CD4-positive, CD25-positive, alpha-beta regulatory T cell (primary cell): ENCODE measurements at regions not wholly inside any gene's neighbourhood (a gene's known extent, or its start where the extent isn't known, plus 50 kb on each side); places are given as distances from the start of the nearest gene placed in this dataset.
A peak's percentile ranks its signal among the peaks of the same experiment; 100 is the strongest.
"Not testable (repeated sequence)": the region's sequence is repeated elsewhere in the genome, so short reads cannot be mapped to it uniquely, and the experiment has no call there.

ENCODE experiments used
- ATAC-seq, 2 donors: fragments of 150-1000 bp; cut with Tn5 transposase; one replicate each; pipeline ENCODE4 v1.10.0; 2021; ENCODE audit warnings: low read depth in 2 of 2, moderate number of reproducible peaks in 2 of 2, moderate library complexity in 1 of 2
- DNase-seq, 3 donors: peaks; one replicate each; pipeline versions ENCODE4 v3.0.0 to v3.0.0-alpha.2; 2012 to 2022; ENCODE audit warnings: mixed read lengths in 1 of 3
- H3K27ac ChIP-seq: one replicate; pipeline ENCODE4 v1.7.0; 2013; ENCODE audit warnings: mild to moderate bottlenecking, low read length; ENCODE audit not compliant: insufficient read depth, poor library complexity, severe bottlenecking
- H3K27me3 ChIP-seq: one replicate; pipeline ENCODE4 v1.7.0; 2013; ENCODE audit warnings: low read length; ENCODE audit not compliant: control insufficient read depth, insufficient read depth
- H3K36me3 ChIP-seq: one replicate; pipeline ENCODE4 v1.7.0; 2013; ENCODE audit warnings: mild to moderate bottlenecking, low read length, moderate library complexity; ENCODE audit not compliant: control insufficient read depth, insufficient read depth
- H3K4me1 ChIP-seq: 2 replicates; pipeline ENCODE4 v1.7.0; 2013; ENCODE audit warnings: mild to moderate bottlenecking, low read length; ENCODE audit not compliant: insufficient read depth, control insufficient read depth, poor library complexity, severe bottlenecking
- H3K4me3 ChIP-seq: one replicate; pipeline ENCODE4 v1.7.0; 2013; ENCODE audit warnings: low read depth, mild to moderate bottlenecking, low read length, moderate library complexity
- H3K9me3 ChIP-seq, 2 experiments: 1 replicate in 1 of 2; 2 replicates in 1 of 2; pipeline ENCODE4 v1.7.0; 2013; ENCODE audit warnings: low read length in 2 of 2, mild to moderate bottlenecking in 1 of 2, moderate library complexity in 1 of 2; ENCODE audit not compliant: control insufficient read depth in 2 of 2
- H3K27ac Mint-ChIP-seq, 3 donors: one replicate each; pipeline ENCODE4 v1.8.0; 2020 to 2022; ENCODE audit warnings: mild to moderate bottlenecking in 3 of 3, mixed read lengths in 3 of 3, moderate library complexity in 2 of 3
- H3K27me3 Mint-ChIP-seq: one replicate; pipeline ENCODE4 v1.8.0; 2022; ENCODE audit warnings: mild to moderate bottlenecking, mixed read lengths
- H3K36me3 Mint-ChIP-seq: one replicate; pipeline ENCODE4 v1.8.0; 2020; ENCODE audit warnings: mixed read lengths
- H3K4me1 Mint-ChIP-seq, 4 donors: one replicate each; pipeline ENCODE4 v1.8.0; 2020 to 2022; ENCODE audit warnings: mixed read lengths in 4 of 4, mild to moderate bottlenecking in 1 of 4
- H3K4me3 Mint-ChIP-seq, 4 donors: one replicate each; pipeline ENCODE4 v1.8.0; 2020 to 2022; ENCODE audit warnings: mild to moderate bottlenecking in 4 of 4, mixed read lengths in 4 of 4, moderate library complexity in 3 of 4
- H3K9me3 Mint-ChIP-seq, 7 donors: one replicate each; pipeline ENCODE4 v1.8.0; 2020 to 2022; ENCODE audit warnings: mixed read lengths in 7 of 7, mild to moderate bottlenecking in 3 of 7, moderate library complexity in 2 of 7

DNA sequence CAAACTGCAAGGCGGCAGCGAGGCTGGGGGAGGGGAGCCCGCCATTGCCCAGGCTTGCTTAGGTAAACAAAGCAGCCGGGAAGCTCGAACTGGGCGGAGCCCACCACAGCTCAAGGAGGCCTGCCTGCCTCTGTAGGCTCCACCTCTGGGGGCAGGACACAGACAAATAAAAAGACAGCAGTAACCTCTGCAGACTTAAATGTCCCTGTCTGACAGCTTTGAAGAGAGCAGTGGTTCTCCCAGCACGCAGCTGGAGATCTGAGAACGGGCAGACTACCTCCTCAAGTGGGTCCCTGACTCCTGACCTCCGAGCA lies 375.1 kb upstream of the NPVF start:
- H3K27me3 Mint-ChIP-seq, H3K27ac Mint-ChIP-seq: not testable (repeated sequence)

DNA sequence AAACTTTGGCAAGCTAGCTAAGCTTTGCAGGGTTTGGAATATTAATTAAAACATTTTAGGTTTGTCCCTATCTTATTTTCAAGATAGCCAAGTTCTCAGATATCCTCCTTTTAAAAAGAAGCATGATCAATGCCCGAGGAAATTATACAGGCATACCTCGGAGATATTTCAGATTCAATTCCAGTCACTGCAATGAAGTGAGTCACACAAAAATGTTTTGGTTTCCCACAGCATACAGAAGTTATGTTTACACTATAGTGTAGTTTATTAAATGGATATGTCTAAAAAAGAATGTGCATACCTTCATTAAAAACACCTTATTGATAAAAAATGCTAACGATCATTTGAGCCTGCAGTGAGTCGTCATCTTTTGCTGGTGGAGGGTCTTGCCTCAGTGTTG lies 382.9 kb upstream of the NPVF start:
- H3K27me3 ChIP-seq, result peaks cover 2% of the 10 kb centered on the region
- peak overlapping the region in 1 of 3 donors; percentile 26 for H3K27ac Mint-ChIP-seq

More for the DNA sequence above, 375.1 kb upstream of the NPVF start:
- H3K4me1 Mint-ChIP-seq, H3K9me3 ChIP-seq, H3K4me1 ChIP-seq, H3K36me3 Mint-ChIP-seq, DNase-seq, ATAC-seq, H3K36me3 ChIP-seq, H3K27me3 ChIP-seq, H3K4me3 ChIP-seq, H3K27ac ChIP-seq, H3K9me3 Mint-ChIP-seq: not testable (repeated sequence)
- H3K4me3 Mint-ChIP-seq, result peak overlapping the region in 2 of 4 donors; percentile 35 to 66

DNA sequence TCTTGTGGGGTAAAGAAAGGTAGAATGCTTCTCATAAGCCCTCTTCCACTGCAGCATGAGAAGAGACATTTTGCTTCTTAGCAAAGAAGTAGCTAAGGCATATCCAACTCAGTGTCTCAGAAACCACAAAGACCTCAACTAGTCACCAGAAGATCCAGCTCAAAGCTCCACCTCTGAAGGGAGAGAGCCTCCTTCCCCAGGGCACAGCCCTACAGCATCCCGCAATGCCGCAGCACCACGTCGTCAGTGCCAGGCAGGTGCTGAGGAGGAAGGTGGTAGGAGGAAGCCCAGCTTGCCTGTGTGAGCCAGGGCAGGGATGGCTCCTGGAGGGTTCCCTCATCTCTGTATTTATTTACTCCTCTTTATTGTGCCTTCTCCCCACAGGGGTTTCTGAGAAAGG lies 385.6 kb upstream of the NPVF start:
- peaks cover 0 to 6% (median 2%) of the 10 kb centered on the region in 7 donors for H3K9me3 Mint-ChIP-seq
- Histone ChIP-seq H3K4me1 (no peaks in the 10 kb centered on the region), H3K27ac (no peak overlapping the region), H3K36me3 (no peaks in the 10 kb centered on the region), H3K27me3 (peaks cover 2% of the 10 kb centered on the region), H3K4me3 (no peak overlapping the region), H3K9me3 (no peaks in the 10 kb centered on the region)
- H3K4me1 Mint-ChIP-seq, result no peaks in the 10 kb centered on the region
- H3K36me3 Mint-ChIP-seq, result no peaks in the 10 kb centered on the region
- no peak overlapping the region for H3K4me3 Mint-ChIP-seq
- DNase-seq, result no peak
- no peak overlapping the region for H3K27ac Mint-ChIP-seq
- H3K27me3 Mint-ChIP-seq, result peaks cover 23% of the 10 kb centered on the region
- no peak for ATAC-seq

More for the DNA sequence above, 382.9 kb upstream of the NPVF start:
- no peak overlapping the region for H3K27ac ChIP-seq
- peaks cover 23% of the 10 kb centered on the region for H3K27me3 Mint-ChIP-seq
- no peaks in the 10 kb centered on the region for H3K36me3 ChIP-seq
- ATAC-seq (no peak), DNase-seq (no peak)
- H3K4me3 Mint-ChIP-seq, result no peak overlapping the region
- H3K4me1 ChIP-seq, result no peaks in the 10 kb centered on the region
- no peaks in the 10 kb centered on the region for H3K9me3 ChIP-seq
- no peaks in the 10 kb centered on the region for H3K4me1 Mint-ChIP-seq
- no peaks in the 10 kb centered on the region for H3K36me3 Mint-ChIP-seq
- no peak overlapping the region for H3K4me3 ChIP-seq
- H3K9me3 Mint-ChIP-seq, result peaks cover 0 to 6% (median 2%) of the 10 kb centered on the region in 7 donors

DNA sequence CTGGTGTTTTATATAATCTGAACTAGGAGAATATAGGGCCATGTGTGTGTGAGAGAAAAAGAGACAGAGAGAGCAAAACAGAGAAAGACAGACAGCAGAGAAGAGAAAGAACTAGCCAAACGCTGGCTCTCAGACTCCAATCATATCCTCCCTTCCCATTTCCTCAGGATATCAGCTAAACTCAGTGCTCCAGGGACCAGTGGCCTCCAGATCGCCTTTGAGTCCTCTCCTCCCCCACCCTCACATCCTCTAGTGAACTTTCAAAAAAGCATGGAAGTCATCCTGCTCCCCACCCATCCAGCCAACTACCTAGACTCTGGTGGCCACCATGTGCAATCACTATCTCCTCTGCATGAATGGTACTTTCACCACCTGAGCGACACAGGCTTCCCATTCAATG lies 386.1 kb upstream of the NPVF start:
- Histone ChIP-seq H3K27ac (no peak overlapping the region), H3K27me3 (peaks cover 2% of the 10 kb centered on the region), H3K4me3 (no peak overlapping the region), H3K4me1 (no peaks in the 10 kb centered on the region), H3K36me3 (no peaks in the 10 kb centered on the region), H3K9me3 (no peaks in the 10 kb centered on the region)
- no peak for ATAC-seq
- Mint-ChIP-seq H3K4me3 (no peak overlapping the region), H3K27me3 (peaks cover 23% of the 10 kb centered on the region), H3K4me1 (peaks cover 0 to 5% (median under 1%) of the 10 kb centered on the region in 4 donors), H3K36me3 (no peaks in the 10 kb centered on the region), H3K27ac (no peak overlapping the region), H3K9me3 (peaks cover 0 to 6% (median 2%) of the 10 kb centered on the region in 7 donors)
- no peak for DNase-seq

DNA sequence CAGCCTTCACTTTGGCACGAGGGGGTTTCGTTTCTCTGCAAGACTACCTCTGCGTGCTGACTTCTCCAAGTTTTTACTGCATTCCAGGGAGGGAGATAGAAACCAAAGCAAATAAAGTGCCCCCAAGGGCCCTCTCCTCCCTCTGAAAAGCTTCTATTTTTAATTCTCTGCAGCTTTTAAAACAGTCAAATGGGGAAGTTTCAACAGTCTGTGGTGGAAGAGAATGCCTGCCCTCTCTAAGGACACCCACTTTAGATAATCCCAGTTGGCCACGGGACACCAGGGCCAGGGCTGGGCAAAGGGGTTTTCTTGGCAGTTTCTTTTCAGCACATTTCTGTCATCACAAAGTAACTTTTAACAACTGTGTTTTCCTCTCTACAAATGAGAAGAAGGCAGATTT lies 386.7 kb upstream of the NPVF start:
- H3K36me3 Mint-ChIP-seq, result no peaks in the 10 kb centered on the region
- H3K4me1 Mint-ChIP-seq, result peaks cover 0 to 6% (median 3%) of the 10 kb centered on the region in 4 donors
- Histone ChIP-seq H3K27ac (no peak overlapping the region), H3K4me3 (no peak overlapping the region), H3K4me1 (no peaks in the 10 kb centered on the region), H3K36me3 (no peaks in the 10 kb centered on the region), H3K27me3 (peaks cover 2% of the 10 kb centered on the region), H3K9me3 (no peaks in the 10 kb centered on the region)
- H3K27ac Mint-ChIP-seq, result no peak overlapping the region
- H3K4me3 Mint-ChIP-seq, result no peak overlapping the region
- no peak for DNase-seq
- peaks cover 0 to 6% (median 4%) of the 10 kb centered on the region in 7 donors for H3K9me3 Mint-ChIP-seq
- no peak for ATAC-seq
- H3K27me3 Mint-ChIP-seq, result peaks cover 21% of the 10 kb centered on the region

DNA sequence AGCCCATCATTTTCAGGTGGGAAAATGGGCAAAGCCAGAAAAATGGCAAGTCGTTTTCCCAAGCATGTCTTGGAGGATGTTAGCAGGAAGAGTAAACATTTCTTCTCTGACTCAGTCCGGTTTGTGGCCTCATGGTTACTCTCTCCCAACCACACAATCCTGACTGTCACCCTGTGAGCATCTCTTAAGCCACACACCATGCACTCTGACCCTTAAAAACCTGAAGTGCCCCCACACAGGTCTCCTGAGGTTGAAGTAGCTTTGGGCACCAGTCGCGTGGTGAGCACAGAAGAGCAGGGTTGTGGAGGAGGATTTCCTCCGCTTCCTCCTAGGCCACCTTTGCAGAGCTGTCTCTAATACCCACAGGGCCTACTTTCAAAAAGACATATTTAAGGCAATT lies 387.3 kb upstream of the NPVF start:
- Mint-ChIP-seq H3K4me1 (peaks cover 0 to 11% (median 7%) of the 10 kb centered on the region in 4 donors), H3K27ac (no peak overlapping the region), H3K36me3 (no peaks in the 10 kb centered on the region), H3K4me3 (no peak overlapping the region), H3K9me3 (peaks cover 0 to 6% (median 2%) of the 10 kb centered on the region in 7 donors), H3K27me3 (peaks cover 17% of the 10 kb centered on the region)
- H3K27me3 ChIP-seq, result peaks cover 2% of the 10 kb centered on the region
- H3K36me3 ChIP-seq, result no peaks in the 10 kb centered on the region
- no peaks in the 10 kb centered on the region for H3K9me3 ChIP-seq
- H3K27ac ChIP-seq, result no peak overlapping the region
- ATAC-seq, result no peak
- H3K4me1 ChIP-seq, result peaks cover 3% of the 10 kb centered on the region
- DNase-seq, result no peak
- H3K4me3 ChIP-seq, result no peak overlapping the region

DNA sequence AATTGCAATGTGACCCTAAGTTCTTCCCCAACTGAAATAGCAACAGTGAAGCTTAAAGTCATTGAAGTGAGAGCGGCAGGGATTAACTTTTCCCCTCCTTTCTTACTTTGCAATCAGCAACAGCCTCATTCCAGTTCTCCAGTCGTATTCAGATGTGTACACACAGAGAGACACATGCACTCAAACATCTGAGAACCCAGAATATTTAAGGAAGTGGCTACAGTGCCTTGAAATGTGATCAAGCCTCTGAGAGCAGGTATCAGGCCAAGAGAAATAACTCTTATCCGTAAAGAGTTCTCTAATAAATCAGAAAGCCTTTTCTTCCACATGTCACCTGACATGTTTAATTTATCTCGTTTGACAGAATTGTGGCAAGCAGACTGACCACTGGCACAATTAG lies 388.9 kb upstream of the NPVF start:
- Histone ChIP-seq H3K36me3 (no peaks in the 10 kb centered on the region), H3K9me3 (no peaks in the 10 kb centered on the region), H3K27me3 (no peaks in the 10 kb centered on the region), H3K4me3 (no peak overlapping the region), H3K4me1 (peaks cover 7% of the 10 kb centered on the region), H3K27ac (no peak overlapping the region)
- Mint-ChIP-seq H3K27me3 (peaks cover 17% of the 10 kb centered on the region), H3K9me3 (peaks cover 0 to 2% (median 0%) of the 10 kb centered on the region in 7 donors), H3K4me1 (peaks cover 0 to 17% (median 12%) of the 10 kb centered on the region in 4 donors), H3K27ac (peak overlapping the region in 1 of 3 donors; percentile 8), H3K4me3 (no peak overlapping the region), H3K36me3 (no peaks in the 10 kb centered on the region)
- no peak for ATAC-seq
- DNase-seq, result no peak

DNA sequence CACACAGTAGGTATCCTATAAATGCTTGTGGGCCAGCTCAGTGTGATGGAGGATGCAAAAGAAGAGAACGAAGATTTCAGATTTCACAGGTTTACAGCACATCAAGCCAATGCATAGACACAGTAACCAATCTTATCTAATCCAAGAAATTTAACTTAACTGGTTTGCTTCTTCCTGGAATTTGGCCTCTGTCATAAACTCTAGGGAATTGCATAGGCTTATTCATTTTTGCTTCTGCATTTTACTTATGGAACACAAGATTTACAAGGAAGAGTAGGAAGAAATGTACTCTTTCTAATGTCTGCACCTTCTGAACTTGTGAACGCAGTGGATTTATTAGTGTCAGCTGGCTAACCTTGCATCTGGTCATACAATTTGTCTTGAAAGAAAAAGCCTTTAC lies 389.4 kb upstream of the NPVF start:
- DNase-seq (no peak), ATAC-seq (no peak)
- no peak overlapping the region for H3K4me3 Mint-ChIP-seq
- H3K4me1 Mint-ChIP-seq, result peaks cover 0 to 17% (median 12%) of the 10 kb centered on the region in 4 donors
- Histone ChIP-seq H3K9me3 (no peaks in the 10 kb centered on the region), H3K4me1 (peaks cover 7% of the 10 kb centered on the region), H3K36me3 (no peaks in the 10 kb centered on the region), H3K27me3 (no peaks in the 10 kb centered on the region), H3K4me3 (no peak overlapping the region), H3K27ac (no peak overlapping the region)
- H3K9me3 Mint-ChIP-seq, result peaks cover 0 to 2% (median 0%) of the 10 kb centered on the region in 7 donors
- peaks cover 15% of the 10 kb centered on the region for H3K27me3 Mint-ChIP-seq
- H3K27ac Mint-ChIP-seq, result no peak overlapping the region
- H3K36me3 Mint-ChIP-seq, result no peaks in the 10 kb centered on the region
